GM12873 (cell line): ENCODE measurements at regions not wholly inside any gene's neighbourhood (a gene's known extent, or its start where the extent isn't known, plus 50 kb on each side); places are given as distances from the start of the nearest gene placed in this dataset.

Source experiments
- CTCF ChIP-seq: IDR thresholded peaks from 2 replicates; pipeline ENCODE4 v1.5.1; 2012; ENCODE audit warnings: low read depth, mild to moderate bottlenecking, moderate library complexity, low read length, control low read depth; ENCODE audit not compliant: insufficient read depth; ENCODE audit errors: missing control alignments

- TF ChIP-seq CTCF = no peak
Observed at GRCh38 chr1:4000811-4001251, 100.8 kb upstream of the C1orf174 start.

- no peak for TF ChIP-seq CTCF
Observed at GRCh38 chr1:4001461-4001860, 101.4 kb upstream of the C1orf174 start.

GRCh38 chr1:4002061-4002521, 102.0 kb upstream of the C1orf174 start:
- TF ChIP-seq CTCF = no peak

- TF ChIP-seq CTCF = no peak
Observed at GRCh38 chr1:4002741-4003140, 102.7 kb upstream of the C1orf174 start.

GRCh38 chr1:4003846-4004505, 103.9 kb upstream of the C1orf174 start:
- TF ChIP-seq CTCF = no peak

GRCh38 chr1:4004635-4005430, 104.8 kb upstream of the C1orf174 start:
- TF ChIP-seq CTCF = no peak

- TF ChIP-seq CTCF = no peak
Observed at GRCh38 chr1:4005431-4005830, 105.4 kb upstream of the C1orf174 start.
